OCI-LY3 (cell line): ENCODE measurements at regions not wholly inside any gene's neighbourhood (a gene's known extent, or its start where the extent isn't known, plus 50 kb on each side); places are given as distances from the start of the nearest gene placed in this dataset.

Experiments
- EZH2phosphoT487 ChIP-seq: fragments of 200-600 bp; shearing (Covaris generic); IDR thresholded peaks from 2 replicates; pipeline ENCODE4 v1.6.1; 2018; ENCODE audit warnings: antibody characterized with exemption, mixed run types, low read depth
- TF ChIP-seq, protein P1 (sequence below): fragments of 200-600, 300-600 bp; sonication (generic); IDR thresholded peaks from 2 replicates; pipeline ENCODE4 v1.5.1; 2014; ENCODE audit warnings: antibody characterized with exemption, low read length, low read depth

DNA sequence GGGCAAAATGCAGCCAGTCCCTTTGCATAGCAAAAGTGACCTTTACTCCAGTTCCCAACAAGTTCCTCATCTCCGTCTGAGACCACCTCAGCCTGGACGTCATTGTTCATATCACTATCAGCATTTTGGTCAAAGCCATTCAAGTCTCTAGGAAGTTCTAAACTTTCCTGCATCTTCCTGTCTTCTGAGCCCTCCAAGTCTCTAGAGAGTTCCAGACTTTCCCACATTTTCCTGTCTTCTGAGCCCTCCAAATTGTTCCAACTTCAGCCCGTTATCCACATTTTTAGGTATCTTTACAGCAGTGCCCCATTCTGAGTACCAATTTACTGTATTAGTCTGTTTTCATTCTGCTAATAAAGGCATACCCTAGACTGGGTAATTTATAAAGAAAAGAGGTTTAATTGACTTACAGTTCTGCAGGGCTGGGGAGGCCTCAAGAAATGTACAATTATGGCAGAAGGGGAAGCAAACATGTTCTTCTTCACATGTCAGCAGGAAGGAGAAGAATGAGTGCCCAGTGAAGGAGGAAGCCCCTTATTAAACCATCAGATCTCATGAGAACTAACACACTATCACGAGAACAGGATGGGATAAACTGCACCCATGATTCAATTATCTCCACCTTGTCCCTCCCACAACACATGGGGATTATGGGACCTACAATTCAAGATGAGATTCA is 123.7 kb downstream of the MYCN start:
- TF ChIP-seq, protein P1, sequence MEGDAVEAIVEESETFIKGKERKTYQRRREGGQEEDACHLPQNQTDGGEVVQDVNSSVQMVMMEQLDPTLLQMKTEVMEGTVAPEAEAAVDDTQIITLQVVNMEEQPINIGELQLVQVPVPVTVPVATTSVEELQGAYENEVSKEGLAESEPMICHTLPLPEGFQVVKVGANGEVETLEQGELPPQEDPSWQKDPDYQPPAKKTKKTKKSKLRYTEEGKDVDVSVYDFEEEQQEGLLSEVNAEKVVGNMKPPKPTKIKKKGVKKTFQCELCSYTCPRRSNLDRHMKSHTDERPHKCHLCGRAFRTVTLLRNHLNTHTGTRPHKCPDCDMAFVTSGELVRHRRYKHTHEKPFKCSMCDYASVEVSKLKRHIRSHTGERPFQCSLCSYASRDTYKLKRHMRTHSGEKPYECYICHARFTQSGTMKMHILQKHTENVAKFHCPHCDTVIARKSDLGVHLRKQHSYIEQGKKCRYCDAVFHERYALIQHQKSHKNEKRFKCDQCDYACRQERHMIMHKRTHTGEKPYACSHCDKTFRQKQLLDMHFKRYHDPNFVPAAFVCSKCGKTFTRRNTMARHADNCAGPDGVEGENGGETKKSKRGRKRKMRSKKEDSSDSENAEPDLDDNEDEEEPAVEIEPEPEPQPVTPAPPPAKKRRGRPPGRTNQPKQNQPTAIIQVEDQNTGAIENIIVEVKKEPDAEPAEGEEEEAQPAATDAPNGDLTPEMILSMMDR: no peak
- no peak for TF ChIP-seq EZH2phosphoT487
